K562 (cell line): ENCODE measurements at regions not wholly inside any gene's neighbourhood (a gene's known extent, or its start where the extent isn't known, plus 50 kb on each side); places are given as distances from the start of the nearest gene placed in this dataset.

Experiments used
- ELF4 ChIP-seq: fragments of 450-650 bp; formaldehyde crosslinking; IDR thresholded peaks from 2 replicates; pipeline ENCODE4 v1.4.0; 2022; ENCODE audit warnings: missing genetic modification characterization
- GATA2 ChIP-seq: sonication (generic); formaldehyde crosslinking; IDR thresholded peaks from 2 replicates; pipeline ENCODE4 v1.4.0; 2020; ENCODE audit warnings: mild to moderate bottlenecking, missing genetic modification reagents
- TEAD2 ChIP-seq: fragments of 450-650 bp; IDR thresholded peaks from 2 replicates; pipeline ENCODE4 v1.6.1; 2016; ENCODE audit warnings: missing genetic modification characterization, control low read depth, missing compliant biosample characterization
- THAP12 ChIP-seq: fragments of 250-450 bp; sonication (Bioruptor Pico); IDR thresholded peaks from 2 replicates; pipeline ENCODE4 v1.9.0; 2021; ENCODE audit warnings: mild to moderate bottlenecking, inconsistent platforms
- USF1 ChIP-seq: sonication (generic); formaldehyde crosslinking; IDR thresholded peaks from 2 replicates; pipeline ENCODE4 v1.9.0; 2022; ENCODE audit warnings: mild to moderate bottlenecking, missing genetic modification reagents
- ZNF146 ChIP-seq: IDR thresholded peaks from one replicate; pipeline ENCODE4 v1.6.1; 2018; ENCODE audit warnings: missing compliant biosample characterization; ENCODE audit not compliant: unreplicated experiment
- ZNF174 ChIP-seq: fragments of 250-450 bp; sonication (Bioruptor Pico); IDR thresholded peaks from 2 replicates; pipeline ENCODE4 v1.4.0; 2020; ENCODE audit warnings: mild to moderate bottlenecking
- ZNF277 ChIP-seq: fragments of 250-450 bp; sonication (Bioruptor Pico); IDR thresholded peaks from 2 replicates; pipeline ENCODE4 v1.8.0; 2022; ENCODE audit warnings: inconsistent platforms, mild to moderate bottlenecking, moderate library complexity, borderline replicate concordance

- TF ChIP-seq USF1 (CRISPR knock-in tag): no peak
- no peak for TF ChIP-seq THAP12 (CRISPR knock-in tag)
- TF ChIP-seq GATA2 (CRISPR knock-in tag): no peak
- TF ChIP-seq ZNF277 (CRISPR knock-in tag): no peak
- no peak for TF ChIP-seq ZNF146 (CRISPR knock-in tag)
- TF ChIP-seq TEAD2 (tag): no peak
- TF ChIP-seq ZNF174 (CRISPR knock-in tag): no peak
- TF ChIP-seq ELF4: no peak
Measured at GRCh38 chr12:58592475-58593207, 327.7 kb downstream of the LRIG3 start (continued).
